ENCODE measurements at regions not wholly inside any gene's neighbourhood (a gene's known extent, or its start where the extent isn't known, plus 50 kb on each side); places are given as distances from the start of the nearest gene placed in this dataset.

DNA sequence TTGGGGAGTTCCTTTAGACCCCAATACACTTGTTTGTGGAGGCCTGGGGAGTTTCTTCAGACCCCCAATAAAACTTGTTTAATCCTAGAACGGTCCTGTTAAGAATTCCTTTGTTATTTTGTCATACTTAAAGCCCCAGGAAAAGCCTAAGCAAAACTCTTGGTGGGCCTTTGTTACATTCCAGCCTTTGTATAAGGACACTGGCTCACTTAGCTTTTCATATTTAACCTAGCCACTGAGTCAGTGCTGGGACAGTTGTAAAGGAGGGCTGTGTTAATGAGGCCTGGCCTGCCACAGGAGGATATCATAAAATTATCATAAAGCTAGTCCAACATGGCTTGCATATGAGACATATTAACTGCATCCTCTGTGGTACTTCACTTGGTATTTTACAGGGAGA lies 760.1 kb downstream of the ZNF385D start:
- TF ChIP-seq, protein P1, sequence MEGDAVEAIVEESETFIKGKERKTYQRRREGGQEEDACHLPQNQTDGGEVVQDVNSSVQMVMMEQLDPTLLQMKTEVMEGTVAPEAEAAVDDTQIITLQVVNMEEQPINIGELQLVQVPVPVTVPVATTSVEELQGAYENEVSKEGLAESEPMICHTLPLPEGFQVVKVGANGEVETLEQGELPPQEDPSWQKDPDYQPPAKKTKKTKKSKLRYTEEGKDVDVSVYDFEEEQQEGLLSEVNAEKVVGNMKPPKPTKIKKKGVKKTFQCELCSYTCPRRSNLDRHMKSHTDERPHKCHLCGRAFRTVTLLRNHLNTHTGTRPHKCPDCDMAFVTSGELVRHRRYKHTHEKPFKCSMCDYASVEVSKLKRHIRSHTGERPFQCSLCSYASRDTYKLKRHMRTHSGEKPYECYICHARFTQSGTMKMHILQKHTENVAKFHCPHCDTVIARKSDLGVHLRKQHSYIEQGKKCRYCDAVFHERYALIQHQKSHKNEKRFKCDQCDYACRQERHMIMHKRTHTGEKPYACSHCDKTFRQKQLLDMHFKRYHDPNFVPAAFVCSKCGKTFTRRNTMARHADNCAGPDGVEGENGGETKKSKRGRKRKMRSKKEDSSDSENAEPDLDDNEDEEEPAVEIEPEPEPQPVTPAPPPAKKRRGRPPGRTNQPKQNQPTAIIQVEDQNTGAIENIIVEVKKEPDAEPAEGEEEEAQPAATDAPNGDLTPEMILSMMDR (conservative IDR thresholded peaks at IDR 0.05) = no peak
- no peak for TF ChIP-seq ZFX (IDR thresholded peaks at IDR 0.05)

Data from C4-2B (cell line).